ENCODE measurements at regions not wholly inside any gene's neighbourhood (a gene's known extent, or its start where the extent isn't known, plus 50 kb on each side); places are given as distances from the start of the nearest gene placed in this dataset.

GRCh38 chr15:97146929-97147870, 813.3 kb upstream of the ARRDC4 start:
- no peak for DNase-seq (ENCODE audit: extremely low read depth, insufficient read length)
- Histone ChIP-seq H3K4me3 (replicated peaks; ENCODE audit: low read depth, low read length) (no peak overlapping the region), H3K36me3 (ENCODE audit: control insufficient read depth, insufficient read depth, low read length) (no peaks in the 10 kb centered on the region), H3K27me3 (replicated peaks; ENCODE audit: control insufficient read depth, insufficient read depth, low read length) (no peaks in the 10 kb centered on the region)
- no peak for TF ChIP-seq CTCF (IDR thresholded peaks at IDR 0.05; ENCODE audit: insufficient read depth, low read length, poor library complexity, severe bottlenecking)

GRCh38 chr15:97153356-97153965, 807.0 kb upstream of the ARRDC4 start:
- DNase-seq (ENCODE audit: extremely low read depth, insufficient read length) = no peak
- Histone ChIP-seq H3K27me3 (replicated peaks; ENCODE audit: control insufficient read depth, insufficient read depth, low read length) (no peaks in the 10 kb centered on the region), H3K36me3 (ENCODE audit: control insufficient read depth, insufficient read depth, low read length) (no peaks in the 10 kb centered on the region), H3K4me3 (replicated peaks; ENCODE audit: low read depth, low read length) (no peak overlapping the region)
- TF ChIP-seq CTCF (IDR thresholded peaks at IDR 0.05; ENCODE audit: insufficient read depth, low read length, poor library complexity, severe bottlenecking) = no peak

- Histone ChIP-seq H3K27me3 (replicated peaks; ENCODE audit: control insufficient read depth, insufficient read depth, low read length) (no peaks in the 10 kb centered on the region), H3K4me3 (replicated peaks; ENCODE audit: low read depth, low read length) (no peak overlapping the region), H3K36me3 (ENCODE audit: control insufficient read depth, insufficient read depth, low read length) (no peaks in the 10 kb centered on the region)
- TF ChIP-seq CTCF (IDR thresholded peaks at IDR 0.05; ENCODE audit: insufficient read depth, low read length, poor library complexity, severe bottlenecking) = no peak
- no peak for DNase-seq (ENCODE audit: extremely low read depth, insufficient read length)
These were observed 803.7 kb upstream of the ARRDC4 start for GRCh38 chr15:97156739-97157265.

- Histone ChIP-seq H3K27me3 (replicated peaks; ENCODE audit: control insufficient read depth, insufficient read depth, low read length) (no peaks in the 10 kb centered on the region), H3K36me3 (ENCODE audit: control insufficient read depth, insufficient read depth, low read length) (no peaks in the 10 kb centered on the region), H3K4me3 (replicated peaks; ENCODE audit: low read depth, low read length) (no peak overlapping the region)
- TF ChIP-seq CTCF (IDR thresholded peaks at IDR 0.05; ENCODE audit: insufficient read depth, low read length, poor library complexity, severe bottlenecking) = no peak
- no peak for DNase-seq (ENCODE audit: extremely low read depth, insufficient read length)
These were observed 797.6 kb upstream of the ARRDC4 start for GRCh38 chr15:97162805-97163495.

- no peak for TF ChIP-seq CTCF (IDR thresholded peaks at IDR 0.05; ENCODE audit: insufficient read depth, low read length, poor library complexity, severe bottlenecking)
- H3K27me3 ChIP-seq (replicated peaks; ENCODE audit: control insufficient read depth, insufficient read depth, low read length) = no peaks in the 10 kb centered on the region
- H3K36me3 ChIP-seq (ENCODE audit: control insufficient read depth, insufficient read depth, low read length) = no peaks in the 10 kb centered on the region
- no peak overlapping the region for H3K4me3 ChIP-seq (replicated peaks; ENCODE audit: low read depth, low read length)
- no peak for DNase-seq (ENCODE audit: extremely low read depth, insufficient read length)
These were observed 795.3 kb upstream of the ARRDC4 start for GRCh38 chr15:97165205-97165604.

Data from GM06990 (cell line).